ENCODE measurements at regions not wholly inside any gene's neighbourhood (a gene's known extent, or its start where the extent isn't known, plus 50 kb on each side); places are given as distances from the start of the nearest gene placed in this dataset.
A peak's percentile ranks its signal among the peaks of the same experiment; 100 is the strongest.
"Not testable (repeated sequence)": the region's sequence is repeated elsewhere in the genome, so short reads cannot be mapped to it uniquely, and the experiment has no call there.

DNA sequence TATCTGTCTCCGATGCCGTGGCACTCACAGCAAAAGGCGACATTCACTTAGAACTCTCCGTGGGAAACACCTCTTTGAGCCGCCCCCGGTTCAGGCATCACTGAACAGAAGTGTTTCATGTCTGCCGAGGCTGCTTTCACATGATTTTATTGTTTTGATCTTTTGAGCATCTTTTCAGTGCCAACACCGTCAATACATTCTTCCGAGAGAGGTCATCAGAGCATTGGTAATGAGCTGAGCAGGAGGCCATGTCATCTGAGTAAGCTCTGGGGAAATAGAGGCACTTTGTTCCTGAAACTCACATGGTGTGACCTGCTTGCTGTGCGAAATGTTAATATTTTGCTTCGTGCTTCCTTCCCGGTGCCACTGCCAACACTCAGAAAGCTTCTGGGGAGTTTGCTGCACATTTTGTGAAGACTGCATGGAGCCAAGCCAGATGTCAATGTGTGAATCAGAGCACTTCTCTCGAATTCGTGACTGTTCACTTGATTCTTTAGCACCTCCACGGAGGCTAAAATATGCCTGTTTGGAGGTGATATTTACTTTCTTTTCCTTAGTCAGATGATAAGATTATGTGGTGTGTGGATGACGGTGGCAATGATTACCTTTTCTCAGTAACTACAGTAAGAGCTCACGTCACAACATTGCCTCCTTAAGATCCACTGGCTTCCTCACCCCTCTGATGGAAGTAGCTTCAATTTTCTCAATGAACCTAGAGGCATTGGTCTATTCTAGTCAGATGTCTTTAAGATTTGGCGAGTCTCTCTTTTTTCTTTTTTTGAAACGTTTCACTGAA, 222.3 kb upstream of the HS3ST1 start:
- DNase-seq = no peak

DNA sequence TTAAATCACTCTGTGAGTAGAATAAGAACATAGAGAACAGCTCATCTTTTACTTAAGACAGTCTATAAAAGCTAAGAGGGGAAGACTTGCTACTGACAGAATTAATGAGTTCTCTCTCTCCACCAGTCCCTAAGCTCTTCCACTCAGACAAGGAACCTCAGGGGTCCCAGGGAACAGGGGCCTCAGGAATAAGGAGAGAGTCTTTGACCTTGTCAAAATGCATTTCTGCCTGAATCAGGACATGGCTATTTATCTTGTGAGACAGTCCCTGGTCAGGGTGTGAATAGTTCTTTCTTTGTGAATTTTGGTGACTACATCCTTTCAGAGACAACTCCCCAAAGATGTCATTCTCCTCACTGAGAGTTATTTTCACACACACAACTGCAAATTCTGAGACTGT, 218.7 kb upstream of the HS3ST1 start:
- no peak for DNase-seq

GRCh38 chr4:11643081-11643480, 214.4 kb upstream of the HS3ST1 start:
- not testable (repeated sequence) for DNase-seq

GRCh38 chr4:11640584-11640983, 211.9 kb upstream of the HS3ST1 start:
- no peak for DNase-seq

GRCh38 chr4:11636551-11636950, 207.9 kb upstream of the HS3ST1 start:
- DNase-seq = no peak

- no peak for DNase-seq
Observed at GRCh38 chr4:11636031-11636430, 207.3 kb upstream of the HS3ST1 start.

GRCh38 chr4:11635342-11635741, 206.6 kb upstream of the HS3ST1 start:
- DNase-seq = no peak

DNA sequence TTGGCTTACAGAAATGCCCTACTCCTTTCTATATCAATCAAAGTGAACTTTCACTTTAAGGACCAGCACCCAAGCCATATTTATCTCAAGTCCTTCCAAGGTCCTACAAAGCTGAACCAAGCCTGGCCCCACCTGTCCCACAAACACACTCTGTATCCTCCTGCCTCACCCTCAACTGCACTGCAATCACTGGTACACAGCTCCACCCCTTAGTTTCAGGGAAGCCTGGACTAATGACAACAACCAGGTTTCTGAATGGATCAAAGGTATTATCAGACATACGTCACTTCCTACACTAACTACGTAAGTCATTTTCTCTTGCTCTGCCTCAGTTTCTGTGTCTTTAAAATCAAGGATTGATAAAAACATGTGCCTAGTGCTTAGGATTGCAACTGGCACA, 205.6 kb upstream of the HS3ST1 start:
- no peak for DNase-seq

DNA sequence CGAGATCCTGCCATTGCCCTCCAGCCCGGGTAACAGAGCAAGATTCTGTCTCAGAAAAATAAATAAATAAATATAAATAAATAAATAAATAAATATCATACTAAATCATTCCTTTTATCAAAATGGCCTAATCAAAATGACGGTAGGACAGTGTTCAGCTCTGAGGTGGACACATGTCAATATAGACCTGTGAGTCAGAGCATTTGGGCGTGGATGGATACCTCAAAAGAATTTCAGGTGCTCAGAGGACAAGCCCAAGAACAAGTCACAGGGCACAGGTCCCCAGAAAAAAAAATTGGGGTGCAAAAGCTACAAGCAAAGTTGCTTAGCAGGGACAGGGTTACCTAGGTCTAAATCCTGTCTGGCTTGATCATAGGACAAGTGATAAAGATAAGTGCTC, 204.7 kb upstream of the HS3ST1 start:
- no peak for DNase-seq

- DNase-seq = no peak
Observed at GRCh38 chr4:11632483-11632882, 203.8 kb upstream of the HS3ST1 start.

- DNase-seq = no peak
Observed at GRCh38 chr4:11632025-11632424, 203.3 kb upstream of the HS3ST1 start.

DNA sequence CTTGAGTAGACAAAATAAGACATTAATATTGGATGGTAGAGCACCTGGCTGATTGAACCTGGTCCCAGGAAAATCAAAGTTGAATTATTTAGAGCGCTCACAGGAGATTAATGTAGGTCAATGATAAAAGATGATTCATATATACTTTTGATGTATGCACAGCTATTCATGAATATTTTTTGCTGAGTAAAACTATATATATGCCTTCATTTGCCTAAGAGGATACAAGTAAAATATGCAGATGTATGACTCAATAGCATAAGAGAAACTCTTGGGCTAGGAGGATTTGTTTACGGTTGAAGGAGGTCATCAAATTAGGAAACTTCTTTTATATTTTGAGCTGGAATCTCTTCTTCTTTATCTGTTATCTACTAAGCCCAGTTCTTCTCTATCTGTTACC, 202.7 kb upstream of the HS3ST1 start:
- DNase-seq = no peak

DNA sequence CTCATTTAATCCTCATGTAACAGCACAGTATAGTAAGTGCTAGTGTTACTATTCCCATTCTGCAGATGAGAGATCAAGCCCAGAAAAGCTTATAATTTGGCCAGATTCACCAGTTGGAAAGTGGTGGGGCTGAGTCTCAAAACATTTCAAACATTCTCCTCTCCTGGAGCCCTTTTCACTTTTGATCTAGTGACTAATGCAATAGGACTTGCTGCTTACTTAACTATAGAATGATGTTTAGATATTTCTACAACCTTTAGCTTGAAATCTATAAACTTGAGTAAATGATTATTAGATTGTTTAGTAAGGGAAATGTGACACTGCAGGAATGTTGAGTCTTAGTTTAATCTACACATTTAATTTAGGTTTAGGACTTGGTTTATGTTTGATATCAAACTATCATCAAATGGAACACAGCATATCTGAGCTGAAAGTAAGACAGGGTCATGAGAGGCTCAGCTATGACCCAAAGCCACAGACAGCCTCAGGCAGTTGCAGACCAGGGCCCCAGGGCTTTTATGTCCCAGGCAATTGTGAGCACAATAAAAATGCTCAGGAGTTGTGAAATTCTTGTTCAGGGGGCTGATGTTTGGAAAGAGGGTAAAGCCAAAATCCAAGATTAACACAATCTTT, 199.5 kb upstream of the HS3ST1 start:
- no peak for DNase-seq

- DNase-seq = no peak
Observed at GRCh38 chr4:11626066-11626465, 197.4 kb upstream of the HS3ST1 start.

DNA sequence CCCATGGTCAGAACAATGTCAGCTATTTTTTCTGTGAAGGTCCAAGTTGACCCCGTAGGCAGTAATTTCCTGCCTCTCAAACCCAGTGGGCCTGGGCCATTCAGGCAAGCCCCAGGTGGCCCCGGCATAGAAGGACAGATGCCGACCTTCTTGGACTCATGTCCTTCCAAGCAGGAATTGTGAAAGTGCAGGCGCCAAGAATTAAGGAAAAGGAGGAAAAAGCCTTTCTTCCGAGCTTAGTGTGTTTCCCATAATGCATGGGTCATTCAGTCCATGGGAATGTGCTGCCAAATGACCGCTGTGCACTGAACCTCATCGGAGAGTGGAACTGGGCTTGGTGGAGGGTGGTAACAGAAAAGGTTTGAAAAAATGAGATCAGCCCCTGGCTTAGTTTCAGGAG, 196.5 kb upstream of the HS3ST1 start:
- peak; percentile 23 for DNase-seq

DNA sequence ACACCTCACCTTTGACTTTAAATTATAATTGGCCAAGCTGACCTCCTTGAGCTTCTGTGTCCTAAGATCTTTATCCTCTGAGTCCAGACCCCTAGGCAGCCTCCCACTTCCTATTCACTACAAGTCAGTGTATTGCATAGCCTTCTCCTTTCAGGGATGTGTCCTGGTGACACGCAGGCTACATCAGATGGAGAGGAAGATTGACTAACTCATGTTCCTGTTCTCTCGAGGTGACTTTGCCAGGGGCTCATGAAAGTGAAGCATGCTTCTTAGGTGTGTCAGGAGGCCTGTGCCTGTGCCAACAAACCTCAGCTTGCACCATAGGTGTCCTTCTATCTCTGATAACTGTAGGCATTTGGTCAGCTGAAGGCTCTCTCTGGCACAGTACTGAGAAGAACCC, 195.7 kb upstream of the HS3ST1 start:
- no peak for DNase-seq

- DNase-seq = no peak
Observed at GRCh38 chr4:11623726-11624037, 195.0 kb upstream of the HS3ST1 start.

GRCh38 chr4:11622961-11623725, 194.4 kb upstream of the HS3ST1 start:
- DNase-seq = no peak

- DNase-seq = no peak
Observed at GRCh38 chr4:11620861-11621260, 192.2 kb upstream of the HS3ST1 start.

DNA sequence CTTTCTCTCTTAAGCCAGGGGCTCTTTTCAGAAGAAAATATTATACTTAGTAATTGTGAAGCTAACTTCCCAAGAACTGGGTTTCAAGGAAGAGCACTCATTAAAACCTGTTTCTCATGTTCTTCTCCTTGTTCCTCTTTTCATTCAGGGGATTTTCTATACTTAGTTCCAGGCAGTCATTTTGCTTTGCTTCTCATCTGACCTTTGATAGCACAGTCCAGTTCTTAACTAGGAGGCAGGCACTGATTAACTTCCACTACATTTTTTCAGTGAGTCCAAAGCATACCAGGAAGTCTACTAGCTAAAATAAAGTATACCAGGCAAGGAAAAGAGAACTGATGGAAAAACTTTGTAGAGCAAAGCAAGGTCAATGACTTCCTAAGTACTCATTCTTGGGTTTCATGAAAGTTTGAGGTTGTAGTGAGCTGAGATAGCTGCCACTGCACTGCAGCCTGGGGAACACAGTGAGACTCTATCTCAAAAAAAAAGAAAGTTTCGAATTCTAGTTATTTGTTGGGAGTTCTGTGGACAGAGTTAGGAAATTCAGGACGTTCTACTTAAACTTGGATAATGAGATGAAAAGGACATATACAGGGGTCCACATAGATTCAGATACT, 190.1 kb upstream of the HS3ST1 start:
- DNase-seq = no peak

DNA sequence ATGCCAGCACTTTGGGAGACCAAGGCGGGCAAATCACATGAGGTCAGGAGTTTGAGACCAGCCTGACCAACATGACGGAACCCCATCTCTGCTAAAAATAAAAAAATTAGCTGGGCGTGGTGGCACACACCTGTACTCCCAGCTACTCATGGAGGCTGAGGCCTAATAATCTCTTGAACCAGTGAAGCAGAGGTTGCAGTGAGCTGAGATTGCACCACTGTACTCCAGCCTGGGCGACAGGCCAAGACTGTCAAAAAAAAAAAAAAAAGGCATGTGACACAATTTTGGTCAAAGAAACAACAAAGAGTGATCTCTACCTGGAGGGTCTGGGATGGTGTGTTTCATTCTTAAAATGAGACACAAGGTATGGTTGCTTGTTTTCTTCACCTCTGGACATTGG, 188.2 kb upstream of the HS3ST1 start:
- no peak for DNase-seq

DNA sequence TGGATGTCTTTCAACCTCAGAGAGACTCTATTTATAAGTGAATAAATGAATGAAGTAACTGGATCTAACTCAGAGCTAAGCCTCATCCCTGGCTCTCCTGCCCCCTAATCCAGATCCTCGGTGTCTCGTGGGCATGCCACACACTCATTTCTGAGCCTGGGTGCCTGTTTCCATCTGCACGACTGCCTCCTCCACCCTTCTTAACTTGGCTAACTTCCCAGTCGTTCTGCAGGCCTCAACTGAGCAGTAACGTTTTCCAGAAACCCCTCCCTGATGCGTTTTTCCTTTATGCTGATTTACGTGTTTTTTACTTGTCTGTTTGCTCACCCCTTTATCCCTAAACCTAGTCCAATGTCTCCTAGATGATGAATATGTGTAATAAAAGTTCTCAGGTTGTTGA, 186.9 kb upstream of the HS3ST1 start:
- no peak for DNase-seq

DNA sequence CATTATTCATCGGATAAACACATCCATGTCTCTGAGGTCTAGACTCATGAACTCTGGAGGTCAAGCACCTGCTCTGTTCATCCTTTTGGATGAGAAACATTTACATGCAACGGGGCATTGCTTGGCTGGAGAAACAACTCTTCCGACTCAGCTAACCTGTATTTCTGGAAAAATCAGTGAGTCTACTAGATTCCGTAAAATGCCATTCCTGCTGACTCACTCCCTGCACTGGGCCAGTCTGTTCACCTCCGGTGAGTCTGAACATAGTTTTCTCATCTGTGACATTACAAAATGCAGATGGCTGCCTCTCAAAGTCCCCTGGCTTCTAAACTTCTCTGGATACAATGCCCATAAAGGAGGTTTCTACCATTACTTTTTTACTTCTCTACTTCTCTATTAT, 185.7 kb upstream of the HS3ST1 start:
- DNase-seq = no peak

GRCh38 chr4:11611868-11612267, 183.2 kb upstream of the HS3ST1 start:
- no peak for DNase-seq
